GM19035 (cell line): ENCODE measurements at regions not wholly inside any gene's neighbourhood (a gene's known extent, or its start where the extent isn't known, plus 50 kb on each side); places are given as distances from the start of the nearest gene placed in this dataset.
"Not testable (repeated sequence)": the region's sequence is repeated elsewhere in the genome, so short reads cannot be mapped to it uniquely, and the experiment has no call there.

Experiments used
- ATAC-seq: cut with Tn5 transposase; IDR thresholded peaks from one replicate; pipeline ENCODE4 v1.9.1; 2021; ENCODE audit not compliant: unreplicated experiment

DNA sequence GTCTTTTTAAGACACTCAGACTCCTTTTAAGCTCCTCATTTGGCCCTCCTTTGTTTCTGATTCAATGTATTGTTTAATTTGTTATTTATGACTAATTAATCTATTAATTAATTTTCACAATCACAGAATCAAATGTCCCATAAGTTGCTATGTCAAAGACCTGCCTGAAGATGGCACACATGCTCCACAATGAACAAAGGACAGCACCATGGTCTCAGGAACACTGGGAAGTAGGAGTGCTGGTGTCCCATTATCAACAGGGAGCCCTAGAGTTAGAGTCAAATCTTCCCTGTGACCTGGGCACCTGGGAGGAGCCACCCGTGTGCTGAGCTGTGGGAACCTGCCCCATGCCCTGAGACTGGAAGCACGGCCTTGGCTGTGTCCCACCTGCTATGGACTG lies 1164.3 kb downstream of the RPIA start:
- not testable (repeated sequence) for ATAC-seq

DNA sequence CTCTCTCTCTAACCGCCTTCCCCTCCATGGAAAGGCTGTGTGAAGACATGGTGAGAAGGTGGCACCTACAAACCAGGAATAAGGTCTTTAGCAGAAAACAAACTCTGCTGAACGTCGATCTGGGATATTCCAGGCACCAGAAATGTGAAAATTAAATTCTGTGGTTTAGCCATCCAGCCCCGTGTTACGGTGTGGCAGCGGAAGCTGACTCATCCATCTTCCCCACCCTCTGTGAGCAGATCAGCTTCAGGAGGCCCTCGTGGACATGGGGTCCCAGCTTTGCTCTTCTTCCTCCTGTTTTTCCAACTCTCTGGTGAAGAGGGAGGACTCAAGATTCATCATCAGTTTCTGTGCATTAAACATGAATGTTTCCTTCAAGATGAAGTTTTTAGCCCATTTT lies 1164.8 kb downstream of the RPIA start:
- not testable (repeated sequence) for ATAC-seq

DNA sequence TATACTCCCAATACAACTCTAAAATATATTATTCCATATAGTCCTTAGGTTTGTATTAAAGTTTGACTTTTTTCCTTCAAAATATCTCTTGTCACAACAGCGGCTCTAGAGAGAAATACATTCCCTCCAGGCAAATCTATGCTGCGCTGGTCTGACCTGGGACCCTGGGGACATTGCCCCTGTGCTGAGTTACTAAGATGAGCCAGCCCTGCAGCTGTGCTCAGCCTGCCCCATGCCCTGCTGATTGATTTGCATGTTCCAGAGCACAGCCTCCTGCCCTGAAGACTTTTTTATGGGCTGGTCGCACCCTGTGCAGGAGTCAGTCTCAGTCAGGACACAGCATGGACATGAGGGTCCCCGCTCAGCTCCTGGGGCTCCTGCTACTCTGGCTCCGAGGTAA lies 1170.7 kb downstream of the RPIA start:
- ATAC-seq: not testable (repeated sequence)

DNA sequence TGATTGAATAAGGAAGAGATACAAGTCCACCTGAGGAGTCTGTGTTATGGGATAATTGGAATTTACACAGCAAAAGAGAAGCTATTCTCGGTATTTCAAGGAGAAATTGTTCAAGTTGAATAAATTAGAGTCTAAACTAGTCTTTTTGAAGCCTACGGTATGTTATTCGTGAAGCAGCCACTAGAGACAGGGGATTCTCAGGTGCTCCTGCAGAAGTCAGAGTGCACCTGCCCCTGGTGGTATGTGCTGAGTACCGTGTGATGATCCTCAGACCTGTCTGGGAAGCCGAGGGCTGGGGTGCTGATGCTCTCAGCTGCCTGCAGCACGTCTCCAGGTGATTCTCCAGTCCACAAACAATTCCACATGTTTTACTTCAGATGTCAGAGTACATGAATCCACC lies 1171.7 kb downstream of the RPIA start:
- not testable (repeated sequence) for ATAC-seq

GRCh38 chr2:89874810-89875595 lies 1183.5 kb downstream of the RPIA start:
- ATAC-seq: not testable (repeated sequence)

- not testable (repeated sequence) for ATAC-seq
These were observed 1185.0 kb downstream of the RPIA start for GRCh38 chr2:89876445-89876844.

DNA sequence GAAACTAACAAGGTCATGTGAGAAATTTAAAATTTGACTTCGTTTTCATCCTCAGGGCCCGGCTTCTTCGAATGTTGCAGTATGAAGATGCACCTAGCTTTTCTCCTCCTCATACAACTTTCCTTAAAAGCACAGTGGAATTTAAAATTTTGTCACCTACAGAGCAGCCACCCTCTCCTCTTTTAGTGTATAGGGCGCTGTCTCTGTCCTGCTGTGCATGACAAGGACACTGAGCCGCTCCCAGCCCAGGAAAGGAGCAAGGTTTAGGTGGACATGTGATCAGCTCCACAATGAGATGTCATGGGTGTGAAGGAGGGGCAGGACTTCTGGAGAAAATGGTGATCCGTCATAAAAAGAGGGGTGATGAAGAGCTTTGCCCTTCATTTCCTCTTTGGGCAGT lies 1185.4 kb downstream of the RPIA start:
- not testable (repeated sequence) for ATAC-seq

DNA sequence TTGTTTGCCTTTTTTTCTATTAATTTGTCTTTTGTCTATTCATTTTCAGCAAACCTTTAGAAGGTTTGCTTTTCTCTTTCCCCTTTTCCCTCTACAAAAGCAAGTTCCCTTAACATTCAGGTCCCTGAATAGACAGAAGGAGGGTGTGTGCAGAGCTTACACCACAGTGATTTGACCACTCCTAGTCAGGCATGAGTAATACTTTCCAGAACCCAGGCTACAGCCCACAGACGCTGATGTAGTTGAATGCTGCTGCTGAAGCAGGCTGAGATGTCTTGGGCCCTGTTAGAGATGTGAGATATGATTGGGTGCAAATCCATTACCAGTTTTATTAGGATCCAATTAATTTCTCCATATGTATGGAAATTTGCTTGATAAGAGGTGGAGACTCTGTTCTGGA lies 1191.4 kb downstream of the RPIA start:
- ATAC-seq: not testable (repeated sequence)

DNA sequence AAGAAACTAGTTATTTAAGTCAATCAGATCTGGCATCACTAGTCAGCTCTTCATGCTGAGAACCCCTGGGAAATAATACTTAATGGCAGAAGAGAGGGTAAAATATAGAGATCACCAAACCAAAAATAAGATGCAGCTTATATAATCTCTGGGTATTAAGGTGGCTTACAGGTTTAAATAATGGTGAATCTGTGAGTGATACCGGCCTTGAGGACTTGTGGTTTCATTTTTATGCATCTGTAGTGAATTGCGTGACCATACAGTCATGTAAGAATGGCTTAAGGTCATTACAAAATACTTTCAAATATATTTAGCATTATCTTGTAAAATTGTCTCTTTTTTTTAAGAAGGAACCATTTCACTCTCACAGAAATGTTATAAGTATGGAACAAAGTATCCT lies 1192.2 kb downstream of the RPIA start:
- ATAC-seq: peak; percentile 53

DNA sequence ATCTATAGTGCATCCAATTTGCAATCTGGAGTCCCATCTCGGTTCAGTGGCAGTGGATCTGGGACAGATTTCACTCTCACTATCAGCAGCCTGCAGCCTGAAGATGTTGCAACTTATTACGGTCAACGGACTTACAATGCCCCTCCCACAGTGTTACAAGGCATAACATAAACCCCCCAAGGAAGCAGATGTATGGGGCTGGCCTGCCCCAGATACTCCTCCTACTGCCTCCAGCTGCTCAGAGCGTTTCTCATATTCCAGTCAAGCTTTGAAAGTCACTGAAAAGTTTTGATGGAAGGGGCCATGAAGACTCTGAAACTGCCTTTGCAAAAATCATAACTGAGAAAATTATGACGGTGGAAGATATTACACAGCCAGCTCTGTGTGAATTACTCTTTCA lies 1193.6 kb downstream of the RPIA start:
- ATAC-seq: not testable (repeated sequence)

- ATAC-seq: not testable (repeated sequence)
These were observed 1197.2 kb downstream of the RPIA start for GRCh38 chr2:89888693-89889092.

DNA sequence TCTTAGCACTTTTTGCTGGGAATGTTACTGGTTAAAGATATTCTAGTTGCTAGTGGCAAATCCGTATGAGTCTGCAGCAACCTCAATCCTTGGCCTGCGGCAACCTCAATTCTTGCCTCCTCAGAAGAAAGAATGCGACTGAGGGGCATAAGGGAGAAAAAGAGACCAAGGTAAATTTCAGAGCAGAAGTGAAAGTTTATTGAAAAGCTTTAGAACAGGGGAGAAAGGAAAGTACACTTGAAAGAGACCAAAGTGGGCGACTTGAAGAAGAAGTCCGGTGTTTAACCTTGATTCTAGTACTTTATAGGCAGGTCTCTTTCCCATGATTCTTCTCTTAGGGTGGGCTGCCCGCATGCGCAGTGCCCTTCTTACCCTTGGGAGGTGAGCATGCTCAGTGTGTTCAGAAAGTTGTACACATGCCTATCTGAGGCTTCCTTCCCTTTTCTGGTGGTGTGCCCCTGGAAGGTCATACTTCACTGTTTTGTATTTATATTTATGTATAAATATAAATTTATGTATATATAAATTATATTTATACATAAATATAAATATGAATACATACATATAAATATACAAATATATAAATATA lies 1198.8 kb downstream of the RPIA start:
- not testable (repeated sequence) for ATAC-seq

GRCh38 chr2:89894988-89895387 lies 1203.5 kb downstream of the RPIA start:
- ATAC-seq: not testable (repeated sequence)

DNA sequence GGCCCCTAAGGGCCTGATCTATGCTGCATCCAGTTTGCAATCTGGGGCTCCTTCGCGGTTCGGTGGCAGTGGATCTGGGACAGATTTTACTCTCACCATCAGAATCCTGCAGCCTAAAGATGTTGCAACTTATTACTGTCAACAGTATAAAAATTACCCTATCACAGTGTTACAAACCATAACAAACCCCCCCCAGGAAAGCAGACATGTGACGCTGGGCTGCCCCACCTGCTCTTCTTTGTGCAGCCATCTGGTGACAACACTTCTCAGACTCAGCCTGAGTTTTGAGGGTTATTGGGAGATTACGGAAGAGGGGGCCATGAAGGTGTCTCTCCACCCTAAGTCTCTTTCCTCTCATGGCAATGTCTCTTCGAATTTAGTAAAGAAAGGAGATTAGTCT lies 1204.2 kb downstream of the RPIA start:
- ATAC-seq: not testable (repeated sequence)

DNA sequence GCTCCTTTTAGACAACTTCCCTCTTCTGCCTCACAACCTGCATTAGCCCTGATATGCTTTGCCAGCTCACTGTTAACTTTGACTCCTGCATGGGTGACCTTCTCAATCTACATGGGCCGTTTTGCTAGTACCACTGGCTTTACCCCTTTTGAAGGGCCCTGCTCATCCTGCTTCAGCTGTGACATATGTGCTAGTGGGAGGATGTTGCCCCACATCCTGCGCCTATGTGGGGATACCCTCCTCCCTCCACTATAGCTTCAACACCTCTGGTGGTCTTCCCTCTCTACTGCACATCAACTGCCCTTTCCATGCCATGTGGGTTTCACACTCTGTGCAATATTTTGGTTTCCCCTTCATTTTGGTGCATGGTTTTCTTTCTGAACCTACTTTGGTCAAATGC lies 1235.5 kb downstream of the RPIA start:
- not testable (repeated sequence) for ATAC-seq

GRCh38 chr2:89935436-89935835 lies 1244.0 kb downstream of the RPIA start:
- not testable (repeated sequence) for ATAC-seq

DNA sequence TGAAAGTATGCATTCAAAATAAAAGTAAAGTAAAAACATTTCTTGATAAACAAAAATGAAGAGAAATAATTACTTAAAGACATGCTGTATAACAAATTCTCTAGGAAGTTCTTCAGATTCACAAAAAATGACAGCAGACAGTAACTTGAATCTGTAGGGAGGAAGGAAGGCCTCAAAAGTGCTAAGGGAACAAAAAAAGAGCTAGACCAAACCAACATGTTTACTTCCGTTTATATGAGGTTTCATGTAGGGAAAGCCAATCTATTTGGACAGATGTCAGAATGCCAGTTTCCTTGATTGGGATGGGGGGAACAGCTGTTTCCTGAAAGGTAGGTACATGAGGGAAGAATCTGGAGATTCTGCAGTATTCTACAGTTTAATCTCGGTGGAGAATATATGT lies 1244.5 kb downstream of the RPIA start:
- not testable (repeated sequence) for ATAC-seq

DNA sequence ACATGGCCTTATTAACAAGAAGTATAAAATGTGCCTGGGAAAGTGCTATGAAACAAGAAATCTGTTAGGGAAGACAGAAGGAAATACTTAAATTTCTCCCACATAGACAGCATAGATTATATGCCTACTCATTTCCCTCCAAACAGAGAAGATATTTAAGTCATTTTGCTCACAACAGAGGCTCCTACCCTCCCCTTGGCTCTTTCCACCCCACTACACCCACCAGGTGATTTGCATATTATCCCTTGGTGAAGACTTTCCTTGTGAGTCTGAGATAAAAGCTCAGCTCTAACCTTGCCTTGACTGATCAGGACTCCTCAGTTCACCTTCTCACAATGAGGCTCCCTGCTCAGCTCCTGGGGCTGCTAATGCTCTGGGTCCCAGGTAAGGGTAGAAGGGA lies 1245.1 kb downstream of the RPIA start:
- not testable (repeated sequence) for ATAC-seq

- peak; percentile 83 for ATAC-seq
These were observed 1247.3 kb downstream of the RPIA start for GRCh38 chr2:89938756-89939155.

GRCh38 chr2:89944267-89944666 lies 1252.8 kb downstream of the RPIA start:
- not testable (repeated sequence) for ATAC-seq

DNA sequence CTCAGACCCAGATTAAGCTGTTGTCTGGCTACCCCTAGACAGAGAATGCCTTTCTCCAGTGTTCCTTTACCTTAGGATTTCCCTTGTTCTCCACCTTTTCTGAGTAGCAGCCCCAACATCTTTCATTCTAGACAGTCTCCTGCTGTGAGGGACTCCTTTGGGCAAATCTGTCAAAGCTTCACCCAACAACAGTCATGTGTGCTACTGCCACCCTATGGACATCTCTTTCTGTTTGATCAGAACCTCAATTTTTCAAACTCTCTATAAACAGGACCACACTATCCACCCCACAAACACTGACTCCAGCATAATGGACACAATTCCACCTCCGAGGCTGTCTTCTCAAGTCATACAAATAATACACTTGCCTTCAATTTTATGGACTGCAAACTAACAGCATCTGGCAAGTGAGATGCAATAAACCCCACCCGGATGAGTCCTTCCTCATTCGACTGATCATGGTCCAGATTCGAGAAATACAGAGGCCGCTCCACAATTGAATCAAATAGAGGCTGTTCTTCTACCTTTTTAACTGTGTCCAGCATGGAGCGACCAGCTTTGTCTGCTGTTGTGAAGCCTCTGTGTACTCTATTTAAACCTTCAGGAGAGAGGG lies 1253.6 kb downstream of the RPIA start:
- not testable (repeated sequence) for ATAC-seq

GRCh38 chr2:89947208-89947815 lies 1255.8 kb downstream of the RPIA start:
- not testable (repeated sequence) for ATAC-seq
